Panc1 (cell line): ENCODE measurements at regions not wholly inside any gene's neighbourhood (a gene's known extent, or its start where the extent isn't known, plus 50 kb on each side); places are given as distances from the start of the nearest gene placed in this dataset.

Source experiments
- ATAC-seq: fragments of 200-7000 bp; cut with Tn5 transposase; 2 replicates; pipeline ENCODE4 v1.9.1; 2020; ENCODE audit warnings: mild to moderate bottlenecking, moderate library complexity
- BruUV-seq: library from RNA; stranded (reverse); fragments of 400-500 nt; replicated peaks from 2 replicates; lab custom pipeline; 2021; lab: Mats Ljungman, UMichigan
- CTCF ChIA-PET: fragments of 300-600 bp; sonication (Branson Sonifier 250); formaldehyde crosslinking; loops from one replicate; lab custom pipeline; 2022; ENCODE audit warnings: antibody characterized with exemption; lab: Charles Lee
- POLR2A ChIA-PET: fragments of 300-600 bp; sonication (Branson Sonifier 250); formaldehyde crosslinking; loops from one replicate; lab custom pipeline; 2022; ENCODE audit warnings: antibody characterized with exemption; lab: Charles Lee
- DNase-seq: peaks from one replicate; pipeline ENCODE4 v3.0.0-alpha.2; 2010; ENCODE audit warnings: low read depth, low spot score
- H3K27ac ChIP-seq: 2 replicates; pipeline ENCODE4 v1.5.1; 2011; ENCODE audit warnings: mild to moderate bottlenecking, low read length, inconsistent platforms
- H3K27me3 ChIP-seq: fragments of 200-500 bp; sonication (Bioruptor generic); 2 replicates; pipeline ENCODE4 v1.6.0; 2014; ENCODE audit warnings: low read length, inconsistent platforms; ENCODE audit not compliant: control insufficient read depth, insufficient read depth
- H3K36me3 ChIP-seq: fragments of 200-500 bp; sonication (Bioruptor generic); 2 replicates; pipeline ENCODE4 v1.5.1; 2014; ENCODE audit warnings: inconsistent platforms, mild to moderate bottlenecking, low read length, moderate library complexity; ENCODE audit not compliant: control insufficient read depth, insufficient read depth
- H3K4me1 ChIP-seq: 2 replicates; pipeline ENCODE4 v1.5.1; 2011; ENCODE audit warnings: inconsistent platforms, mild to moderate bottlenecking, low read length, moderate library complexity; ENCODE audit not compliant: control insufficient read depth, insufficient read depth
- H3K4me3 ChIP-seq, 2 experiments: 2 replicates each; pipeline ENCODE4 v1.5.1; 2011 to 2012; ENCODE audit warnings: low read depth in 2 of 2, low read length in 2 of 2, mild to moderate bottlenecking in 2 of 2, inconsistent platforms in 1 of 2, moderate library complexity in 1 of 2
- H3K9me3 ChIP-seq: fragments of 200-500 bp; sonication (Bioruptor generic); 2 replicates; pipeline ENCODE4 v1.5.1; 2014; ENCODE audit warnings: low read depth, mild to moderate bottlenecking, inconsistent platforms, low read length, moderate library complexity; ENCODE audit not compliant: control insufficient read depth, insufficient read depth
- CTCF ChIP-seq: fragments of 450-650 bp; IDR thresholded peaks from 2 replicates; pipeline ENCODE4 v1.5.1; 2017; ENCODE audit warnings: mild to moderate bottlenecking
- POLR2AphosphoS5 ChIP-seq: IDR thresholded peaks from 2 replicates; pipeline ENCODE4 v1.6.1; 2012; ENCODE audit warnings: mild to moderate bottlenecking, low read depth, low read length, moderate library complexity
- REST ChIP-seq, 2 experiments: IDR thresholded peaks; 2 replicates each; pipeline ENCODE4 v1.6.1; 2011 to 2012; ENCODE audit warnings: low read depth in 2 of 2, control low read depth in 1 of 2, low read length in 1 of 2, mild to moderate bottlenecking in 1 of 2, moderate library complexity in 1 of 2; ENCODE audit not compliant: insufficient read depth in 1 of 2
- SIN3A ChIP-seq: IDR thresholded peaks from 2 replicates; pipeline ENCODE4 v1.6.1; 2012; ENCODE audit warnings: low read depth, mild to moderate bottlenecking, low read length, moderate library complexity, borderline replicate concordance; ENCODE audit not compliant: insufficient read depth
- TCF7L2 ChIP-seq: IDR thresholded peaks from 2 replicates; pipeline ENCODE4 v1.6.1; 2011; ENCODE audit warnings: mild to moderate bottlenecking, low read depth, low read length, inconsistent platforms
- in situ Hi-C: cut with HindIII; loops from 2 replicates; pipeline ENCODE4 v1.10.0; 2016; ENCODE audit warnings: low sequenced_read_pairs, low pct_unique_long_range_greater_than_20kb
- intact Hi-C: fragments of 100-400 bp; cut with micrococcal nuclease; formaldehyde crosslinking; loops from one replicate; pipeline ENCODE4 v1.10.0; 2022; ENCODE audit not compliant: unreplicated experiment

- Histone ChIP-seq H3K36me3 (no peaks in the 10 kb centered on the region), H3K4me1 (no peaks in the 10 kb centered on the region), H3K4me3 (no peak overlapping the region), H3K27me3 (no peaks in the 10 kb centered on the region), H3K27ac (no peak overlapping the region), H3K9me3 (no peaks in the 10 kb centered on the region)
- DNase-seq, result no peak
- TF ChIP-seq TCF7L2 (no peak), SIN3A (no peak)
- no TSS peak for BruUV-seq
- intact Hi-C loops (no loop called here), in situ Hi-C loops (no loop called here)
- no peak for ATAC-seq
- CTCF ChIA-PET, result no interaction called here
- POLR2A ChIA-PET, result no interaction called here
These were observed 101.8 kb downstream of the CAND1 start for GRCh38 chr12:67370979-67371378.

- BruUV-seq, result no TSS peak
- ATAC-seq, result no peak
- H3K4me3 ChIP-seq, result no peak overlapping the region
- no peak overlapping the region for H3K27ac ChIP-seq
- H3K4me1 ChIP-seq, result no peaks in the 10 kb centered on the region
- CTCF ChIA-PET, result no interaction called here
- H3K9me3 ChIP-seq, result no peaks in the 10 kb centered on the region
- DNase-seq, result no peak
- H3K27me3 ChIP-seq, result no peaks in the 10 kb centered on the region
- intact Hi-C loops (no loop called here), in situ Hi-C loops (no loop called here)
- POLR2A ChIA-PET, result no interaction called here
- H3K36me3 ChIP-seq, result no peaks in the 10 kb centered on the region
- TF ChIP-seq SIN3A, result no peak
- TF ChIP-seq TCF7L2, result no peak
- no peak for TF ChIP-seq POLR2AphosphoS5
- TF ChIP-seq CTCF, result no peak
- no peak for TF ChIP-seq REST (IDR thresholded peaks at IDR 0.05; ENCODE audit: insufficient read depth in 1 of 2, low read depth in 2 of 2, low read length in 1 of 2)
These were observed 107.9 kb downstream of the CAND1 start for GRCh38 chr12:67377021-67377420.

GRCh38 chr12:67377541-67377940, 108.4 kb downstream of the CAND1 start:
- no peak overlapping the region for H3K4me3 ChIP-seq
- intact Hi-C loops, result no loop called here
- H3K36me3 ChIP-seq, result no peaks in the 10 kb centered on the region
- no peak for DNase-seq
- POLR2A ChIA-PET, result no interaction called here
- ATAC-seq, result no peak
- no peaks in the 10 kb centered on the region for H3K9me3 ChIP-seq
- CTCF ChIA-PET, result no interaction called here
- BruUV-seq, result no TSS peak
- in situ Hi-C loops, result no loop called here
- H3K27me3 ChIP-seq, result no peaks in the 10 kb centered on the region
- H3K27ac ChIP-seq, result no peak overlapping the region
- TF ChIP-seq POLR2AphosphoS5 (no peak), REST (IDR thresholded peaks at IDR 0.05; ENCODE audit: insufficient read depth in 1 of 2, low read depth in 2 of 2, low read length in 1 of 2) (no peak), TCF7L2 (no peak), CTCF (no peak), SIN3A (no peak)
- no peaks in the 10 kb centered on the region for H3K4me1 ChIP-seq
